WTC11 (cell line): ENCODE measurements at regions not wholly inside any gene's neighbourhood (a gene's known extent, or its start where the extent isn't known, plus 50 kb on each side); places are given as distances from the start of the nearest gene placed in this dataset.

Source experiments
- ATAC-seq: fragments of 200-7000 bp; cut with Tn5 transposase; 2 replicates; pipeline ENCODE4 v1.10.0; 2021; ENCODE audit warnings: mild to moderate bottlenecking, moderate library complexity
- CTCF ChIA-PET: fragments of 300-600 bp; sonication (Branson Sonifier 250); formaldehyde crosslinking; loops from one replicate; lab custom pipeline; 2021; ENCODE audit warnings: antibody characterized with exemption; lab: Charles Lee
- POLR2A ChIA-PET: fragments of 350-600 bp; sonication (Branson Sonifier 250); formaldehyde crosslinking; loops from one replicate; lab custom pipeline; 2021; ENCODE audit warnings: antibody characterized with exemption; lab: Charles Lee
- DNase-seq: peaks from one replicate; pipeline ENCODE4 v3.0.0; 2021; ENCODE audit warnings: low spot score
- H3K27ac Mint-ChIP-seq: 2 replicates; pipeline ENCODE4 v1.8.0; 2021; ENCODE audit warnings: mixed read lengths
- H3K27me3 Mint-ChIP-seq: 2 replicates; pipeline ENCODE4 v1.8.0; 2021; ENCODE audit warnings: low read depth, mild to moderate bottlenecking, moderate library complexity, mixed read lengths
- H3K36me3 Mint-ChIP-seq: 2 replicates; pipeline ENCODE4 v1.8.0; 2021; ENCODE audit warnings: mixed read lengths
- H3K4me1 Mint-ChIP-seq: 2 replicates; pipeline ENCODE4 v1.8.0; 2022; ENCODE audit warnings: mixed read lengths
- H3K4me3 Mint-ChIP-seq: 2 replicates; pipeline ENCODE4 v1.8.0; 2021; ENCODE audit warnings: mild to moderate bottlenecking, moderate library complexity, mixed read lengths
- H3K9me3 Mint-ChIP-seq: 2 replicates; pipeline ENCODE4 v1.8.0; 2021; ENCODE audit warnings: mixed read lengths
- FOXP4 ChIP-seq: sonication (generic); formaldehyde crosslinking; IDR thresholded peaks from 2 replicates; pipeline ENCODE4 v1.8.0; 2022; ENCODE audit warnings: mild to moderate bottlenecking, missing genetic modification reagents
- GTF2I ChIP-seq: fragments of 250-450 bp; sonication (Bioruptor Pico); conservative IDR thresholded peaks from 2 replicates; pipeline ENCODE4 v1.4.0; 2021; ENCODE audit warnings: mild to moderate bottlenecking
- IRF1 ChIP-seq: sonication (generic); formaldehyde crosslinking; IDR thresholded peaks from 2 replicates; pipeline ENCODE4 v1.8.0; 2023; ENCODE audit warnings: missing genetic modification reagents
- NFATC4 ChIP-seq: fragments of 250-450 bp; sonication (Bioruptor Pico); IDR thresholded peaks from 2 replicates; pipeline ENCODE4 v1.9.0; 2021; ENCODE audit warnings: mild to moderate bottlenecking
- PRRX2 ChIP-seq: fragments of 250-450 bp; sonication (Bioruptor Pico); IDR thresholded peaks from 2 replicates; pipeline ENCODE4 v1.8.0; 2021; ENCODE audit warnings: mild to moderate bottlenecking
- SMAD4 ChIP-seq: sonication (generic); formaldehyde crosslinking; IDR thresholded peaks from 2 replicates; pipeline ENCODE4 v1.8.0; 2022; ENCODE audit warnings: mild to moderate bottlenecking, missing genetic modification reagents
- SOX15 ChIP-seq: fragments of 250-450 bp; sonication (Bioruptor Pico); IDR thresholded peaks from 2 replicates; pipeline ENCODE4 v1.9.0; 2021; ENCODE audit warnings: mild to moderate bottlenecking
- SP1 ChIP-seq: sonication (generic); formaldehyde crosslinking; conservative IDR thresholded peaks from 2 replicates; pipeline ENCODE4 v1.8.1; 2022; ENCODE audit warnings: missing genetic modification reagents
- TEAD1 ChIP-seq: sonication (generic); formaldehyde crosslinking; IDR thresholded peaks from 2 replicates; pipeline ENCODE4 v1.8.0; 2022; ENCODE audit warnings: mild to moderate bottlenecking, missing genetic modification reagents
- TP53 ChIP-seq: sonication (generic); formaldehyde crosslinking; IDR thresholded peaks from 2 replicates; pipeline ENCODE4 v1.8.1; 2023; ENCODE audit warnings: mild to moderate bottlenecking, missing genetic modification reagents
- USF1 ChIP-seq: sonication (generic); formaldehyde crosslinking; IDR thresholded peaks from 2 replicates; pipeline ENCODE4 v1.8.0; 2022; ENCODE audit warnings: mild to moderate bottlenecking, missing genetic modification reagents
- ZNF281 ChIP-seq: sonication (generic); formaldehyde crosslinking; IDR thresholded peaks from 2 replicates; pipeline ENCODE4 v1.8.0; 2023; ENCODE audit warnings: mild to moderate bottlenecking, missing genetic modification reagents
- TF ChIP-seq, protein P1 (sequence below): fragments of 200-600 bp; IDR thresholded peaks from 2 replicates; pipeline ENCODE4 v1.8.0; 2022; ENCODE audit warnings: antibody characterized with exemption
- TF ChIP-seq, protein P2 (sequence below): sonication (generic); formaldehyde crosslinking; IDR thresholded peaks from 2 replicates; pipeline ENCODE4 v1.8.0; 2022; ENCODE audit warnings: mild to moderate bottlenecking, missing genetic modification reagents
- TF ChIP-seq, protein P3 (sequence below): sonication (generic); formaldehyde crosslinking; conservative IDR thresholded peaks from 2 replicates; pipeline ENCODE4 v1.8.1; 2022; ENCODE audit warnings: mild to moderate bottlenecking, missing genetic modification reagents

DNA sequence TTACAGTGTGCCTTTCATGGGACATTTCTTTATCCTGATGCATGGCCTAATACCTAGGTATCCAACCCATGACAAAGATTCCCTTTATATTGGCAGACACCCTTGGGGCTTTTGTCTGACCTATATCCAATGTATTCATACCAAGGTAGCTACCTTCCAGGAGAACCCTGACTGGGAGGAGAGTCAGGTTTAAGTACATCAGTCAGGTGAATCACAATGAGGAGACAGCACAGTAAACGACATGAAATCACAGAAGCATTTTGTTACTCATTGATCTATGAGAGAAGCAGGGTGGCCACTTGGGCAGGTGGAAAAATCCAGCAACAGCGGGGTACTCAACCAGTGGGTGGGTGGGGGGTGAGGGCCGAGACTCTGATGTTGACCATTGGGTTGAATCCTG, 527.4 kb upstream of the ATXN8OS start (continued):
- no peak for TF ChIP-seq ZNF281 (CRISPR knock-in tag)

DNA sequence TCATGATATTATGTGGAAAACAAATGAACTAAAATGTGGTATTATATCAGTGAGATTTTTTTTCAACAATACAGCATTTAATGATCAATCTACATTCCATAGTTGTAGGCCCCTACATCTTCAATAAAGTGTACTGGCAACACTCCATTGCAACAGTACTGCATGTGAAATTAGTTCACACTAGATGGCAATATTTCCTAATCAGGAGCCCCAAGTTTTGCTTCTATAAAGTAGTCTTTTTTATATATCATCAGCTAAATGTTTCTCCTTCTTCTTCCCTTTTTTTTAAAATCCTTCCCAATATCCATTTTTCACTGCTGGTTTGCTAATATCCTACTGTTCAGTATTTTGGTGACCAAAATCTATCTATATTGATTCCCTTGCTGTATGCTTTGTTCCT, 528.3 kb upstream of the ATXN8OS start:
- no peak for DNase-seq
- Mint-ChIP-seq H3K4me1 (peaks cover 12% of the 10 kb centered on the region), H3K4me3 (no peak overlapping the region), H3K27ac (no peak overlapping the region), H3K9me3 (peaks cover 4% of the 10 kb centered on the region; the same call in 1 of the 2 replicates), H3K27me3 (no peaks in the 10 kb centered on the region), H3K36me3 (no peaks in the 10 kb centered on the region)
- TF ChIP-seq SP1 (no peak), ZNF281 (CRISPR knock-in tag) (no peak), TEAD1 (CRISPR knock-in tag) (no peak), SOX15 (CRISPR knock-in tag) (no peak)
- TF ChIP-seq, protein P1, sequence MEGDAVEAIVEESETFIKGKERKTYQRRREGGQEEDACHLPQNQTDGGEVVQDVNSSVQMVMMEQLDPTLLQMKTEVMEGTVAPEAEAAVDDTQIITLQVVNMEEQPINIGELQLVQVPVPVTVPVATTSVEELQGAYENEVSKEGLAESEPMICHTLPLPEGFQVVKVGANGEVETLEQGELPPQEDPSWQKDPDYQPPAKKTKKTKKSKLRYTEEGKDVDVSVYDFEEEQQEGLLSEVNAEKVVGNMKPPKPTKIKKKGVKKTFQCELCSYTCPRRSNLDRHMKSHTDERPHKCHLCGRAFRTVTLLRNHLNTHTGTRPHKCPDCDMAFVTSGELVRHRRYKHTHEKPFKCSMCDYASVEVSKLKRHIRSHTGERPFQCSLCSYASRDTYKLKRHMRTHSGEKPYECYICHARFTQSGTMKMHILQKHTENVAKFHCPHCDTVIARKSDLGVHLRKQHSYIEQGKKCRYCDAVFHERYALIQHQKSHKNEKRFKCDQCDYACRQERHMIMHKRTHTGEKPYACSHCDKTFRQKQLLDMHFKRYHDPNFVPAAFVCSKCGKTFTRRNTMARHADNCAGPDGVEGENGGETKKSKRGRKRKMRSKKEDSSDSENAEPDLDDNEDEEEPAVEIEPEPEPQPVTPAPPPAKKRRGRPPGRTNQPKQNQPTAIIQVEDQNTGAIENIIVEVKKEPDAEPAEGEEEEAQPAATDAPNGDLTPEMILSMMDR: no peak
- TF ChIP-seq, protein P2, sequence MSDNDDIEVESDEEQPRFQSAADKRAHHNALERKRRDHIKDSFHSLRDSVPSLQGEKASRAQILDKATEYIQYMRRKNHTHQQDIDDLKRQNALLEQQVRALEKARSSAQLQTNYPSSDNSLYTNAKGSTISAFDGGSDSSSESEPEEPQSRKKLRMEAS (CRISPR knock-in tag): no peak
- POLR2A ChIA-PET: no interaction called here
- no peak for ATAC-seq
- CTCF ChIA-PET: interaction anchor here (1.7 kb wide), 1 partner anchor 14 kb away, joined by 9 read pairs; no protein-coding TSS in a partner anchor

DNA sequence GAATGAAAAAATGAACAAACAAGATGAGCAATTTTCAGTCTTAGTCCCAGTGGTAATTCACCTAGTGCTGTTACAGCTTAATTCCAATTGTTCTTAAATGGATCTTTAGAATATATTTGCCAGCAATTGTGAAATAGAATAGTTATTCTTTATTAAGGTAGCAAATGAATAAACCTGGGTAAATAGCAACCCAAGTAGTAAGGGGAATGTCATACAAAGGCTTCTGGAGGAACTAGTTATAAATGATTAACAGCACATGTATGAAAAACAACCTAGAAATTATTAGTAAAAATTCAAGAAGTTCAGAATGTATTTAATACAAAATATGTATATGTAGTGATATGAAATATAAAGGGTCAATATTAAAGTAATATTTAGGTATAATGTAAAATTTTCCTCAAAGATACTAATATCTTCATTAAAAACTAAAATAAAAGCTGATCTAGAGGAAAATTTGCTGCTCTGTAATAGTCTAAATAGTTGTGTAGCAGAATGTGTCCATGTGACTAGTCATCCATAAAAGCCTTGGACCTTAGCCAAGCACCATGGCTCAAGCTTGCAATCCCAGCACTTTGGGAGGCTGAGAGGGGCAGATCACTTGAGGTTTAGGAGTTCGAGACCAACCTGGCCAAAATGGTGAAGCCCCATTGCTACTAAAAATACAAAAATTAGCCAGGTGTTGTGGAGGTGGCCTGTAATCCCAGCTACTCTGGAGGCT, 535.9 kb upstream of the ATXN8OS start:
- no peak overlapping the region for H3K27ac Mint-ChIP-seq
- no peak for TF ChIP-seq SMAD4 (CRISPR knock-in tag)
- TF ChIP-seq, protein P3, sequence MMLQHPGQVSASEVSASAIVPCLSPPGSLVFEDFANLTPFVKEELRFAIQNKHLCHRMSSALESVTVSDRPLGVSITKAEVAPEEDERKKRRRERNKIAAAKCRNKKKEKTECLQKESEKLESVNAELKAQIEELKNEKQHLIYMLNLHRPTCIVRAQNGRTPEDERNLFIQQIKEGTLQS (CRISPR knock-in tag): no peak
- POLR2A ChIA-PET: interaction anchor here (0.7 kb wide), 1 partner anchor 614 kb away, joined by 3 read pairs; no protein-coding TSS in a partner anchor

DNA sequence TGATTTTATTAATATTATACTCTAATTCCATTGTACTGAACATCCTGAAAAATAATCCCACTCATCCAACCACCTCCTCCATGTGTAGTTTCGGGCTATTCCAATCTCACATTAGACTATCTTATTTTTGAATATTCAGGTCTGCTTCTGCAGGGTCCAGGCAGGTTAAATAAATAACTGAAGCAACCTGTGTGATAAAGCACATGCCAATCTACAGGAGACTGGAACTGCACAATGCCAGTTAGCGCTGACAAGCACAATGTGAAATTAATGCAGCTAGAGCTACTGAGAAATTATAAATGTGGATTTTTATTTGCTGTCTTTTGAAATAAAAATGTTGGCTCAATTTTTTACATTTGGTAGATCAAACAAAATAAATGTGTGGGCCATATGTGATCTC, 540.1 kb upstream of the ATXN8OS start:
- Mint-ChIP-seq H3K36me3 (no peaks in the 10 kb centered on the region), H3K4me1 (no peaks in the 10 kb centered on the region), H3K4me3 (no peak overlapping the region), H3K9me3 (peaks cover 9% of the 10 kb centered on the region), H3K27ac (no peak overlapping the region), H3K27me3 (no peaks in the 10 kb centered on the region)
- ATAC-seq (no peak), DNase-seq (no peak)
- CTCF ChIA-PET: no interaction called here
- POLR2A ChIA-PET: no interaction called here
- TF ChIP-seq NFATC4 (CRISPR knock-in tag) (no peak), PRRX2 (CRISPR knock-in tag) (no peak), IRF1 (CRISPR knock-in tag) (no peak), USF1 (no peak), TP53 (CRISPR knock-in tag) (no peak), GTF2I (CRISPR knock-in tag) (no peak), FOXP4 (CRISPR knock-in tag) (no peak)

More for the DNA sequence above, 535.9 kb upstream of the ATXN8OS start:
- Mint-ChIP-seq H3K27me3 (no peaks in the 10 kb centered on the region), H3K4me1 (no peaks in the 10 kb centered on the region; the same call in 1 of the 2 replicates), H3K4me3 (no peak overlapping the region), H3K9me3 (peaks cover 4% of the 10 kb centered on the region; the same call in 1 of the 2 replicates), H3K36me3 (no peaks in the 10 kb centered on the region)
- DNase-seq (no peak), ATAC-seq (no peak)
- CTCF ChIA-PET: no interaction called here
